ENCODE measurements at regions not wholly inside any gene's neighbourhood (a gene's known extent, or its start where the extent isn't known, plus 50 kb on each side); places are given as distances from the start of the nearest gene placed in this dataset.
A peak's percentile ranks its signal among the peaks of the same experiment; 100 is the strongest.

GRCh38 chr6:41470331-41471063 is 75.7 kb upstream of the FOXP4 start:
- H2BK5ac ChIP-seq (ENCODE audit: low read length) = peak overlapping the region; percentile 72
- H2AFZ ChIP-seq (ENCODE audit: low read length) = peak overlapping the region; percentile 55
- H3K4me1 ChIP-seq (ENCODE audit: control insufficient read depth in 2 of 2, insufficient read depth in 1 of 2, low read depth in 1 of 2, low read length in 2 of 2) = peaks cover 19 to 45% of the 10 kb centered on the region in 2 donors
- peak overlapping the region in 1 of 2 donors; percentile 71 for H3K4me3 ChIP-seq (ENCODE audit: low read length in 2 of 2)
- no peak overlapping the region for H3K4ac ChIP-seq (ENCODE audit: low read length)
- peak overlapping the region; percentile 95 for H2BK15ac ChIP-seq (ENCODE audit: low read length)
- H2BK12ac ChIP-seq (ENCODE audit: low read length) = peak overlapping the region; percentile 43
- H3K4me2 ChIP-seq (ENCODE audit: insufficient read depth, low read length, poor library complexity, severe bottlenecking) = peak overlapping the region; percentile 47
- H3K9me3 ChIP-seq (replicated peaks in 1 of 2; ENCODE audit: control insufficient read depth in 2 of 2, insufficient read depth in 1 of 2, low read depth in 1 of 2, low read length in 2 of 2) = no peaks in the 10 kb centered on the region
- peak overlapping the region; percentile 84 for H2AK5ac ChIP-seq (ENCODE audit: low read depth, low read length)
- no peak overlapping the region for H3K14ac ChIP-seq (ENCODE audit: low read length)
- H3K9ac ChIP-seq (ENCODE audit: low read depth, low read length, poor library complexity) = peak overlapping the region; percentile 72
- peaks cover 5 to 89% (median 26%) of the 10 kb centered on the region in 3 experiments for H3K27me3 ChIP-seq (ENCODE audit: control insufficient read depth in 3 of 3, insufficient read depth in 3 of 3, low read depth in 1 of 3, low read length in 3 of 3)
- H3K79me1 ChIP-seq (ENCODE audit: low read depth, low read length) = no peaks in the 10 kb centered on the region
- peak overlapping the region; percentile 52 for H3K23ac ChIP-seq (ENCODE audit: low read depth, low read length, poor library complexity)
- no peak overlapping the region for H4K91ac ChIP-seq (ENCODE audit: low read depth, low read length, poor library complexity)
- no peak overlapping the region for H4K8ac ChIP-seq (ENCODE audit: low read depth, low read length)
- no peak for DNase-seq (ENCODE audit: low spot score)
- peak overlapping the region; percentile 94 for H3K18ac ChIP-seq (ENCODE audit: low read length)
- no peak overlapping the region for H3K27ac ChIP-seq (replicated peaks; ENCODE audit: low read length)
- no CpG with 5 or more reads among the region's 62 CpGs for WGBS, 2 donors (ENCODE audit: extremely low coverage in 2 of 2, insufficient read length in 2 of 2, insufficient replicate concordance in 1 of 2)
- H3K36me3 ChIP-seq (replicated peaks in 1 of 2; ENCODE audit: control insufficient read depth in 2 of 2, insufficient read depth in 2 of 2, low read length in 2 of 2) = no peaks in the 10 kb centered on the region
- peak overlapping the region; percentile 76 for H2BK120ac ChIP-seq (ENCODE audit: low read depth, low read length)

- H3K79me1 ChIP-seq (ENCODE audit: low read depth, low read length) = no peaks in the 10 kb centered on the region
- H3K4me1 ChIP-seq (ENCODE audit: control insufficient read depth in 2 of 2, insufficient read depth in 1 of 2, low read depth in 1 of 2, low read length in 2 of 2) = peaks cover 19 to 45% of the 10 kb centered on the region in 2 donors
- H3K27ac ChIP-seq (replicated peaks; ENCODE audit: low read length) = no peak overlapping the region
- H2BK120ac ChIP-seq (ENCODE audit: low read depth, low read length) = peak overlapping the region; percentile 76
- peaks cover 5 to 81% (median 26%) of the 10 kb centered on the region in 3 experiments for H3K27me3 ChIP-seq (ENCODE audit: control insufficient read depth in 3 of 3, insufficient read depth in 3 of 3, low read depth in 1 of 3, low read length in 3 of 3)
- H3K9ac ChIP-seq (ENCODE audit: low read depth, low read length, poor library complexity) = no peak overlapping the region
- H3K4me2 ChIP-seq (ENCODE audit: insufficient read depth, low read length, poor library complexity, severe bottlenecking) = no peak overlapping the region
- H3K23ac ChIP-seq (ENCODE audit: low read depth, low read length, poor library complexity) = peak overlapping the region; percentile 52
- H3K4ac ChIP-seq (ENCODE audit: low read length) = no peak overlapping the region
- H3K9me3 ChIP-seq (replicated peaks in 1 of 2; ENCODE audit: control insufficient read depth in 2 of 2, insufficient read depth in 1 of 2, low read depth in 1 of 2, low read length in 2 of 2) = no peaks in the 10 kb centered on the region
- no peak overlapping the region for H3K4me3 ChIP-seq (ENCODE audit: low read length in 2 of 2)
- WGBS, 2 donors (ENCODE audit: extremely low coverage in 2 of 2, insufficient read length in 2 of 2, insufficient replicate concordance in 1 of 2) = no CpG with 5 or more reads among the region's 13 CpGs
- H2AK5ac ChIP-seq (ENCODE audit: low read depth, low read length) = peak overlapping the region; percentile 84
- H2BK5ac ChIP-seq (ENCODE audit: low read length) = peak overlapping the region; percentile 72
- H3K36me3 ChIP-seq (replicated peaks in 1 of 2; ENCODE audit: control insufficient read depth in 2 of 2, insufficient read depth in 2 of 2, low read length in 2 of 2) = no peaks in the 10 kb centered on the region
- no peak for DNase-seq (ENCODE audit: low spot score)
- peak overlapping the region; percentile 43 for H2BK12ac ChIP-seq (ENCODE audit: low read length)
- peak overlapping the region; percentile 95 for H2BK15ac ChIP-seq (ENCODE audit: low read length)
- H3K14ac ChIP-seq (ENCODE audit: low read length) = no peak overlapping the region
- no peak overlapping the region for H4K91ac ChIP-seq (ENCODE audit: low read depth, low read length, poor library complexity)
- H3K18ac ChIP-seq (ENCODE audit: low read length) = peak overlapping the region; percentile 94
- H4K8ac ChIP-seq (ENCODE audit: low read depth, low read length) = no peak overlapping the region
- no peak overlapping the region for H2AFZ ChIP-seq (ENCODE audit: low read length)
Measured at GRCh38 chr6:41471064-41471895, 74.9 kb upstream of the FOXP4 start.

GRCh38 chr6:41474213-41474933 is 71.8 kb upstream of the FOXP4 start:
- Histone ChIP-seq H3K4me1 (ENCODE audit: control insufficient read depth in 2 of 2, insufficient read depth in 1 of 2, low read depth in 1 of 2, low read length in 2 of 2) (peaks cover 16 to 34% of the 10 kb centered on the region in 2 donors), H3K4me2 (ENCODE audit: insufficient read depth, low read length, poor library complexity, severe bottlenecking) (no peak overlapping the region), H3K36me3 (replicated peaks in 1 of 2; ENCODE audit: control insufficient read depth in 2 of 2, insufficient read depth in 2 of 2, low read length in 2 of 2) (no peaks in the 10 kb centered on the region), H4K91ac (ENCODE audit: low read depth, low read length, poor library complexity) (no peak overlapping the region), H3K9me3 (replicated peaks in 1 of 2; ENCODE audit: control insufficient read depth in 2 of 2, insufficient read depth in 1 of 2, low read depth in 1 of 2, low read length in 2 of 2) (no peaks in the 10 kb centered on the region), H2AK5ac (ENCODE audit: low read depth, low read length) (no peak overlapping the region), H3K23ac (ENCODE audit: low read depth, low read length, poor library complexity) (no peak overlapping the region), H3K9ac (ENCODE audit: low read depth, low read length, poor library complexity) (no peak overlapping the region), H2BK5ac (ENCODE audit: low read length) (no peak overlapping the region), H2BK15ac (ENCODE audit: low read length) (no peak overlapping the region), H2BK120ac (ENCODE audit: low read depth, low read length) (no peak overlapping the region), H4K8ac (ENCODE audit: low read depth, low read length) (no peak overlapping the region), H3K18ac (ENCODE audit: low read length) (no peak overlapping the region), H3K27ac (replicated peaks; ENCODE audit: low read length) (no peak overlapping the region), H2AFZ (ENCODE audit: low read length) (no peak overlapping the region), H3K79me1 (ENCODE audit: low read depth, low read length) (no peaks in the 10 kb centered on the region), H3K4ac (ENCODE audit: low read length) (no peak overlapping the region), H3K14ac (ENCODE audit: low read length) (no peak overlapping the region), H3K4me3 (ENCODE audit: low read length in 2 of 2) (no peak overlapping the region), H2BK12ac (ENCODE audit: low read length) (no peak overlapping the region), H3K27me3 (ENCODE audit: control insufficient read depth in 3 of 3, insufficient read depth in 3 of 3, low read depth in 1 of 3, low read length in 3 of 3) (peaks cover 5 to 59% (median 17%) of the 10 kb centered on the region in 3 experiments)
- no peak for DNase-seq (ENCODE audit: low spot score)
- no CpG with 5 or more reads among the region's 8 CpGs for WGBS, 2 donors (ENCODE audit: extremely low coverage in 2 of 2, insufficient read length in 2 of 2, insufficient replicate concordance in 1 of 2)

Data from neuronal stem cell (in vitro differentiated cells).